Left cardiac atrium (tissue), 4 donors: ENCODE measurements at regions not wholly inside any gene's neighbourhood (a gene's known extent, or its start where the extent isn't known, plus 50 kb on each side); places are given as distances from the start of the nearest gene placed in this dataset.
"Not testable (repeated sequence)": the region's sequence is repeated elsewhere in the genome, so short reads cannot be mapped to it uniquely, and the experiment has no call there.

Experiments
- ATAC-seq, 2 donors: fragments of 200-7000 bp; cut with Tn5 transposase; one replicate each; pipeline ENCODE4 v1.9.1; 2020; ENCODE audit warnings: mild to moderate bottlenecking in 2 of 2, moderate library complexity in 2 of 2
- DNase-seq: peaks from one replicate; pipeline ENCODE4 v3.0.0-alpha.2; 2020
- intact Hi-C, 2 donors: fragments of 100-400 bp; cut with DNase I; formaldehyde crosslinking; loops; one replicate each; pipeline versions ENCODE4 v1.14.1 to v1.15.1; 2022 to 2023
- donor health status: DM: no; HTN: yes; CAD: no.
- donor health status: DM: no; HTN: yes; CAD: no; lungs with severe emphysema.
- donor health status: DM: yes; HTN: yes; CAD: no.
- donor health status: Dilated cardiomyopathy.

DNA sequence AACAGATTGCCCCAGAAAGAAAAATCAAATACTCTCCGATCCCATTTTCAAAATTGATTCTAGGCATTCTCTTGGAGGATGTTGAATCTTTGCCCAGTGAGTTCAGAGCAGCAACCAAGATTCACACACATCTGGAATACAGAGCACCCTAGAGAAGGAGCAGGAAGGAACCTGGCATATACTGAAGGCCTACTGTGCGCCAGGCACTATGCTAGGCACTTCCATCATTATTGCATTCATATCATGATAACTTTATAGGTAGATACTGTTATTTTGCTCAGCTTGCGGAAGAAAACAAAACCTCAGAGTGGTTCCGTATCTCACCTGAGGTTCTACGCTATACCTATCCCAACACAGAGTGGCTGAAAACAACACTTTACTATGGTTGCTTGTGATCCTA, 160.3 kb upstream of the SERTAD2 start:
- ATAC-seq (no peak), DNase-seq (no peak)
- intact Hi-C loops = no loop called here

DNA sequence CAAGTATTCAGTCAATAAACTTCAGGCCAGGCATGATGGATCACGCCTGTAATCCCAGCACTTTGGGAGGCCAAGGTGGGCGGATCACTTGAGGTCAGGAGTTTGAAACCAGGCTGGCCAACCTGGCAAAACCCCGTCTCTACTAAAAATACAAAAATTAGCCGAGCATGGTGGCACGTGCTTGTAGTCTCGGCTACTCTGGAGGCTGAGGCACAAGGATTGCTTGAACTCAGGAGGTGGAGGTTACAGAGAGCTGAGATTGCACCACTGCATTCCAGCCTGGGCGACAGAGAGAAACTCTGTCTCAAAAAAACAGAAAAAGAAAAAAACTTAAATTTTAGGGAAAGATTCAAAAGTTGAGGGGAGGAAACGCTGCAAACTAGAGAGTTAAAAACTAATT, 162.8 kb upstream of the SERTAD2 start:
- intact Hi-C loops, ATAC-seq, DNase-seq: not testable (repeated sequence)

DNA sequence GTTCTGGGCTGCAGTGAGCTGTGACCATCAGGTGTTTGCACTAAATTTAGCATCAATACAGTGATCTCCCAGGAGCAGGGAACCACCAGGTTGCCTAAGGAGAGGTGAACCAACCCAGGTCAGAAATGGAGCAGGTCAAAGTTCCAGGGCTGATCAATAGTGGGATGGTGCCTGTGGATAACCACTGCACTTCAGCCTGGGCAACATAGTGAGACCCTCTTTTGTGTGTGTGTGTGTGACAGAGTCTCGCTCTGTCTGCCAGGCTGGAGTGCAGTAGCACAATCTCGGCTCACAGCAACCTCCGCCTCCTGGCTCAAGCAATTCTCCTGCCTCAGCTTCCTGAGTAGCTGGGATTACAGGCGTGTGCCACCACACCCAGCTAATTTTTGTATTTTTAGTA, 163.7 kb upstream of the SERTAD2 start:
- ATAC-seq = no peak
- DNase-seq = no peak
- intact Hi-C loops = no loop called here

DNA sequence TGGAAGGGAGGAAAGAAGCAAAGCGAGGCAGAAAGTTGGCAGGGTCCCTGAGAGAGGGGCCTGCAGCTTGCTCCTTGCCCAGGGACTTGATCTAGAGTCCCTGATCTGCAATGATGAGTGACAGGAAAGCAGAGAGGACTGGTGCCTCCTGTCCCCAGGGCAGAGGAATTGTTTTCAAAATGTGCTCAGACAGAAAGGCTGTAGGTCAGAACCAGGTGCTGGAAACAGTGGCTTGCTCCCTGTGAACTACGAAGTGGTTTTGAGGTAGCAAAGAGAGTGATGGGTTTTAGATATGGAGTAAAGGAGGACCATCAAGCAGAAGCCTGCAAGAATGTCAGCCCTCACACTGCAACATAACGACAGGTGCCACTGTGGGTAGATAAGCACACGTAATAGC, 164.9 kb upstream of the SERTAD2 start:
- no peak for ATAC-seq
- intact Hi-C loops = no loop called here
- DNase-seq = no peak

DNA sequence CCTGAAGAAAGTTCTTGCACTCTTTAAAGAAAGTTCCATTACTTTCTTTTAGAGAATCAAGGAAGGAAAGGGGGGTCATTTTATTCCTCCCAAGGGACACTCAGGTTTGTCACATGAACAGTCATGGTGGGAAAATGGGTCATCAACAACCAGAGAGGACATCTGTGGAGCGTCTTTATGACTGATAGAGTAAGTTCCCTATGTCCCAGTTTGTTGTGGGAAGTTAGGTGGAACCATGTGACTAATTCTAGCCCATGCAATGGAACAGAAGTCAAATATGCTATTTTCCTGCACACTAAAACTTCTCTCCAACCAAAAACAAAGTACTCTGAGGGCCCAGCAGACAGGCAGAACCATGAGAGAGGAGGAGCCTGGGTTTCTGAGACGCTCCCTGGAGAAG, 165.6 kb upstream of the SERTAD2 start:
- intact Hi-C loops = no loop called here
- ATAC-seq (peak; percentile 40 to 74), DNase-seq (no peak)

DNA sequence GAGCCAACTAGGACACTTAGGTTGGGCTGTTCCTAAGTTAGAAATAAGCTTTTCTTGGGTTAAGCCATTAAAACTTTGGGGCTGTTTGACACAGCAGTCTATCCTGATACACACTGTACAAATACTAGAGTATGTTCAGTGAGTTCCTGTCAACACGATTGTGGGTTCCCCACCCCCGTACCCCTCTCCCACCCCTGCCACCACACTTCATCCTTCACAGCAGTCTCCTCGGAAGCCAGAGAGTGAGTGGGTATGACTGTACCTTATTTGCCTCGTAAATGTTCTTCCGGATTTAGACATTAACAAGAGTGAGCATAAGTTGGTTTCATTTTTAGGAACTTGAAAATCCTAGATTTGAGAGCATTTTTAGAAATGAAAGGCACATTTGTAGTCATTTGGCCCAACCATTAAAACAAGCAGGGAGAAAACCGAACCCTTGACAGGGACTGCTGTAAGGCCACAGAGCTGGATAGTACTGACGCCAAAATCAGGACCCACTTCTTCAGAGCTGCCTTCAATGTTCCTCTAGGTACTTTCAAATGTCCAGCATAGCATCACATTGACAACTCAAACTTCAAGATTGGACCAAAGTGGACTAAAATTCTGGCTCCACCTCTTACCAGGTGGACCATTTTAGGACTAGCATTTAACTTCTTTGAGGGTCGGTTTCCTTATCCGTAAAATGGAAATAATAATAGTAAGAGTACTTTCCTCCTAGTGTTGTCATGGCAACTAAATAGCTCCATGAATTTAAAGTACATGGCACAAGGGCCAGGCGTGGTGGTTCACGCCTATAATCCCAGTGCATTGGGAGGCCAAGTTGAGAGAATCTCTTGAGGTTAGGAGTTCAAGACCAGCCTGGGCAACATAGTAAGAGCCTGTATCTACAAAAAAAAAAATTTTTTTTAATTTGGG, 166.3 kb upstream of the SERTAD2 start:
- intact Hi-C loops = no loop called here
- DNase-seq (no peak), ATAC-seq (peak; percentile 18 to 41)

DNA sequence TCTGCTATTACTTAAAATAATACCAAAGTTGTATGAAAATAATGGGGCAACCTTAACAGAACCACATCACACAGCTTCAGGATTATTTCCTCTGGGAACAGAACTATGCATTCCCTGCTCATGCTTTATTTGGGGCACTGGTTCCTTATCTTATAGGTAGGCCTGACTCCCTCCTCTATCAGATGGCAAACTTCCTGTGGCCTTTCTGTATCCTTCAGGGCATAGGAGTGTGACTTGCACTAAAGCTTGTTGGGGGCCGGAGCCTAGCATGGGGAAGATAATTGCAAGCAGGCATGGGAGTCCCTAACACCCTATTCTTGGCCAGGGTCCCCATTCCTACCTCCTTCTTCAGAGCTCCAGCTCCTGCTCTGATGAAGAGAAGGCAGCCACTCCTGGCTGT, 167.2 kb upstream of the SERTAD2 start:
- DNase-seq = no peak
- no peak for ATAC-seq
- intact Hi-C loops = no loop called here

DNA sequence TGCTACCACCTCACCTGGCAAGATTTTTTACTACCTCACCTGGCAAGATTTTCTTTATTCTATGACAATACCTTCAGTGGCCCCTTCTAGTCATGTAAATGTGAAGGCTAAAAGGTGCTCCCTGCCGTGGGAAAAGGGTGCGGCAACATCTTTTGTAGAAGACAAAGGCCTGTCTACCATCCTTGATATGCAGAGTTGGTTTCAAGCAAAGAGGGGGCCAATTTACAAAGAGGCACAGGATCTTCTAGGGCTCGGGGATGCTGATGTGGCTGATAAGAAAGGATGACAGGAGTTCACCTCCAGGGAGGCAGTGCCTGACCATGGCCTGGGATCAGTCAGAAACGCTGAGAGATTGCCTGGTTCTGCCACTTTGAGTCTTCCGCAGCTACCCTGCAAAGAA, 165.4 kb upstream of the SLC1A4 start:
- ATAC-seq (no peak), DNase-seq (no peak)
- intact Hi-C loops = no loop called here

DNA sequence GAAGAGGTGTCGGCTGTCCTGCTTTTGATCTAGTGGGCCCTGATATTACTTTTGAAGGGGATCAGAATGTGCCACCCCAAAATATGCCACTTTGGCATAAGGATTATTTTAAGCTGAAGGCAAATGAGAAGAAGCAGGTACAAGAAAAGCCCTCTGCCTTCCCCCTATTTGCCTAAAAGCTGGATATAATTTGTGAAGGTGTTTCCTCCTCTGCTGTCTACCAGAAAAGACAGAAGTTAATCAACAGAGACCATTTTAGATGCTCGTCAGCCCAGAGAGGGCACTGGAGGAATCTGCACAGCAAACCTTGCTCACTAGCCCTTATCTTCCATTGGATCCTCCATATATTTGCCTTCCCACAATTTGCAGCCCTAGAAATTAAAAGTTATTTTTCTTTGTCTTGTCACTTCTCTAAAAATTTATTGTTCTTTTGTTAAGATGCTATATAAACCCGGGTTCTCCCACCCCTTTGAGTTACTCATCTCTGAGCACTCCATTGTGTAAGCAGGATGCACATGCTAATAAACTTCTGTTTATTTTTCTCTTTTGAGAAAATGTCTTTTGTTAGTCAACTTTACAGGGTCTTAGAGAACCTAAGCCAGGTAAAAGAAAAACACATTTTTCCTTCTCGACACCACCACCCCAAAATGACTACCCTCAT, 163.2 kb upstream of the SLC1A4 start:
- intact Hi-C loops = no loop called here
- DNase-seq (no peak), ATAC-seq (no peak)

DNA sequence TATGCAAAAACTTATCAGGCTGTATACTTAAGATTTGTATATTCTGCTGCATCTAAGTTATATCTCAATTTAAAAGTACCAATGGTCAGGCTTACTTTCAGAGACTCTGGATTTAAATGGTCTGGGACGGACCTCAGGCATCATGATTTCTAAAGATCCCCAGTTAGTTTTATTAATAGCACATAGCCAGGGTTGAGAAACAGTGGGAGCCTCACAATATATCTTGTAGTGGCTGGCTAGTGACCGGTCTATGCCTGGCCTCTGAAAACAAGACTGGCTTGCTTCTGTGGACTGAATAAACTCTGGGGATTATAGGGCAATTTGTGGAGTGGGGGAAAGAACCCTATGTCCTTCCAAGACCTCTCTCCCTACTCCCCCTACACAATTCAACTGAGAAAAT, 162.5 kb upstream of the SLC1A4 start:
- ATAC-seq (no peak), DNase-seq (no peak)
- intact Hi-C loops = no loop called here

DNA sequence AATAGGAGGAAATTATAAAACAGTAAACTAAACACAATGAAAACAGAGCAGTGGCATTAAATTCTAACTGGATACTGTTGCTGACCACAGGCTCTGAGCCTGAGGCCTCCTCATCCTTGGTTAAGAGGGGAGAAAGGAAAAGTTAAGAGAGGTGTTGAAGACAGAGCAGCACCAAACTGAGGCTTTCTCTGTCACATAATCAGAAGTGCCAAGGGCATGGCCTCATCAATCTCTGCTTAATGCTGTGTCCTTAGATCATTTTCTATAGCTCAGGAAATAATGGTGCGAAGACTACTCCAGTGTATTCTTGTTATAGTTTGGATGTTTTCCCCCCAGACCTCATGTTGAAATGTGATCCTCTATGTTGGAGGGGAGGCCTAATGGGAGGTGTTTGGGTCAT, 160.9 kb upstream of the SLC1A4 start:
- intact Hi-C loops = no loop called here
- ATAC-seq = no peak
- no peak for DNase-seq

DNA sequence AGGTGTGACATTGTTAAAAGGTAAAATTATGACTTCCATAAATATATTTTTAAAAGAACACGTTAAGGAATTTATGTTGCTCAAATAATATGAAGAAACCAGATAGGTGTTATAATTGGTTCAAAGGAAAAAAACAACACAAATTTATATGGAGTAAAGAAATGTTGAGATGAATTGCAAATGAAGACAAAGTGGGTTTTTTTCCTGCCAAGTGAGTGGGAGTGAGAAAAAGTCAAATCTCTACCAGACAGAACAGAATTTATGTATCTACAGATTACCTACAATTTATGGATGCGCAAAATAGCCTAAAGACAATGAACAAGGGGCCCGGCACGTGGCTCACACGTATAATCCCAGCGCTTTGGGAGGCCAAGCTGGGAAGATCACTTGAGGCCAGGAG, 159.7 kb upstream of the SLC1A4 start:
- intact Hi-C loops = no loop called here
- ATAC-seq (no peak), DNase-seq (no peak)

DNA sequence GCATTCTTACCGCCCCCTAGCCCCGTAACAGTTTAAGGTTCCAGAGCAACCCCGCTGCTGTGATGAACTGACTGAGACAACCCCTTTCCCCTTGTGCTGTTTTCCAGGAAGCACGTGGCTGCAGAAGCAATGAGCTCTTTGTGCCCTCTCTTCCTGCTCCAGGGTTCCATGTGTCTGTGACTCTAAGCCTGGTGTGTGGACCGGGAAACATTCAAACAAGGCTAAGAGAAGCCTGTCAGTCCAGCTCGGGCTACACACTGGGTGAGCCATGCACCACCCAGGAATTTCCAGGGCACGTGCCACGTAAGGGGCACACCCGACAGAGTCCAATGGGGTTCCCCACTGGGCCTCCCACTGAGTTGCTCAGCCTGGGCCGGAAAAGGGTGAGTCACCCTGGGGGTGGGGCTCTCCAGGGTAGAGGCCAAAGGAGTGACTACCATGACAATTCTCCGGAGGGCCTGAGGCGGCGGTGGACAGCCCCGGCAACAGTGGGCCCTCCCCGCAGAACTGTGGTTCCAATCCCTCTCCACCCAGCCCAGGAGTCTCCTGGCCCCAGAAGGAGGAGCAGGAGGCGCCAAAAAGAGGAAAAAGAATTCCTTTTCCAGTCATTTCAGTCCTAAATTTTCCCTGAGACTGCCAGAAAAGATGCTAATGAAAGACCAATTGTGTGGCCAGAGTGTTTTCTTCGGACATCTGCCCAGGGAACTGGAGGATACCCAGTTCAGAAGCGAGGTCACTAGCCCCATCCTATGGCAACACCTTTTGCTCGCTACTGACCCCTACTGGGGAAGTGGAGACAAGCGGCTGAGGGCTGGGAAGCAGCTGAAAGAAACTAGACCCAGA, 157.8 kb upstream of the SLC1A4 start:
- intact Hi-C loops = loop anchor here in 1 of 2 donors (5.0 kb wide), 1 partner anchor 79 kb away; no protein-coding TSS in a partner anchor
- peak; percentile 90 to 97 for ATAC-seq

DNA sequence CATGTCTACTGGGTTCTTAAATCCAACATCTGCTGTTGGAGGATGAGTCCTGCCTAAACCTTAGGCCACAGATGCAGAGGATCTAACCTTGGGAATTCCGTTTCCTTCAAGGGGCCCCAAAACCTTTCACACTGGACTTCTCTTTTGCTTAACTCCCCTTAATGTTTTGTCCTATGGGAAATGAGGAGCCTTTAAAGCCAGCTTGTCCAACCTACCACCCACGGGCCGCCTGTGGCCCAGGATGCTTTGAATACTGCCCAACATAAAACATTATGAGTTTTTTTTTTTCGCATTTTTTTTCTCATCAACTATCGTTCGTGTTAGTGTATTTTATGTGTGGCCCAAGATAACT, 157.2 kb upstream of the SLC1A4 start:
- intact Hi-C loops = loop anchor here in 1 of 2 donors (5.0 kb wide), 1 partner anchor 80 kb away; no protein-coding TSS in a partner anchor
- ATAC-seq = no peak
- no peak for DNase-seq

More for the DNA sequence above, 157.8 kb upstream of the SLC1A4 start:
- peak; percentile 94 for DNase-seq

DNA sequence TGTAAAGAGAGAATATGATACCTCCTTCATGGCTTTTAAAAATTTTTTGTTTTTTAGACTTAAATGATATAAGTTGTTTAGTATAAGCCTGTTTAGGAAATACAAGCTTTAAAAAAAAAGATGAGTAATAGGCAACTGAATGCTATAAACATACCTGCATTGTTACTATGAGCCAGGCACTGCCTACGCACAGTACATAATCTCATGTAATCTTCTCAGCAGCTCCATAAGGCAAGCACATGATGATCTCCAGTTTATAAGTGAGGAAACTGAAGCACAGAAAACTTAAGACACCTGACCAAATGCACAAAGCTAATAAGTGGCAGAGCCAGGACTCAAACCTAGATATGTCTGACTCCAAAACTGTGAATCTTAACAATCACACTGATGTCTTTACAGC, 156.3 kb upstream of the SLC1A4 start:
- ATAC-seq (no peak), DNase-seq (no peak)
- intact Hi-C loops = loop anchor here in 1 of 2 donors (5.0 kb wide), 1 partner anchor 81 kb away; no protein-coding TSS in a partner anchor

DNA sequence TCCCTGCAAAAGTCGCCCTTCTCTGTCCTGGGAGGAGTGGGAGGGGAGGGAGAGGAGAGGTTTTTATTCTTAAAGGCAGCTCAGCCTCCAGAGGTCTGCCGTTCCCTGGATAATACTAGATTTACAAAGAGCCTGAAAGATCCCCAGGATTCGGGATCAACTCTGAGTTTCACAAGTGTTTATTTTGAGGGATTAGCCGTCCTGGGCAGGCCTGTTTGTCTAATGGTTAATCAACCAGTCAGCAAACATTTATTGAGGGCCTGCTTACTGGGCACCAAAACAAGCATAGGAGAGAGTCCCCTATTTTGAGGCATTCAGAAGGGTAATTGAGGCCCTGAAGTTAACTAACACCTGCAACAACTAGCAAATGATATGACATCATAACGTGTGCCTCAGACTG, 152.6 kb upstream of the SLC1A4 start:
- no peak for DNase-seq
- intact Hi-C loops = no loop called here
- ATAC-seq = no peak

DNA sequence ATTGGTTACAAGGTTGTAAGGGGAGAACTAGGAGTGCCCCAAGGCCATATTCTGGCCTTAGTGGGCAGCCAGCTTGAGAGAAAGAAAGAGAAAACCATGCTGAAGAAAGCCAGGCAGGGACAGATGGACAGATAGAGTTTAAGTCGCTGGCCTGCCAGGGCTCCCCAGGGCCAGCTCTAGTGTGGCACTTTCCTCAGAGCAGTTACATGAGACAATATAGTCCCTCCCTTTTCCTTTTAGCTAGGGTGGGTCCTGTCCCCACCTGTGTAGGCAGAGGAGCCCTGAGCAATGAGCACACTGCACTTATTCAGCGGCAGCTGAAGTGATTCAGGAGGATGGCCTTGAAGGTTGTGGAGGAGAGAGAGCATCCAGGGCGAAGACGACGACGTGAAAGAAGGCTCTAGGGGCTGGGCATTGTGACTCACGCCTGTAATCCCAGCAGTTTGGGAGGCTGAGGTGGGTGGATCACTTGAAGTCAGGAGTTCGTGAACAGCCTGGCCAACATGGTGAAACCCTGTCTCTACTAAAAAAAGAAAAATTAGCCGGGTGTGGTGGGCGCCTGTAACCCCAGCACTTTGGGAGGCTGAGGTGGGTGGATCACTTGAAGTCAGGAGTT, 152.0 kb upstream of the SLC1A4 start:
- ATAC-seq (no peak), DNase-seq (no peak)
- intact Hi-C loops = no loop called here

DNA sequence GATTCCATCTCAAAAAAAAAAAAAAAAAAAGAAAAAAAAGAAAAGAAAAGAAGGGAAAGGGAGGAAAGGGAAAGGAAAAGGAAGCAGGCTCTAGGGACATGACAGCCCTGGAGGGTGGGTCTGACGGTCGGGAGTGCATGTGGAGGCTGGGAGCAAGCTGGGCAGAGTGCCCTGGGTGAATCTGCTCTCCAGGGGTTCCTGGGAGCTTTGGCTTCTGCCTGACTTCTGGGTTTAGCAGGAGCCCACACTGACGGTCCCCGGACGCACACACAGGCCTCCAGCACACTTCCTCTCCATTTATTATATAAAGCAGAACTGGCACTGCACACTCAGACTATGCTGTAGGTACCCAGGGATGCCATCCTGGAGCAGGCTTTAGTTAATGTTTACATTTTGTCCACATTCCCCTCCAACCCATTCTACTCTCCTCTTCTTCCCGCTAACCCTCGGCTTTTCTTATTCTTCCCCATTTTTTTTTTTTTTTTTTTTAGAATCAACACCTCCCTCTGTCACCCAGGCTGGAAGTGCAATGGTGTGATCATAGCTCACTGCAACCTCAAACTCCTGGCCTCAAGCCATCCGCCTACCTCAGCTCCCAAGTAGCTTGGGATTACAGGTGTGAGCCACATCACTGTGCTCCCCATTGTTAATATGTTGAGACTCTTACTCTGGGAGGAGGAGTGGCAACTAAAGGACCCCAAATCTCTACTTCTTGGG, 151.1 kb upstream of the SLC1A4 start:
- DNase-seq = peak; percentile 33
- intact Hi-C loops = no loop called here
- ATAC-seq = peak; percentile 48 to 61

DNA sequence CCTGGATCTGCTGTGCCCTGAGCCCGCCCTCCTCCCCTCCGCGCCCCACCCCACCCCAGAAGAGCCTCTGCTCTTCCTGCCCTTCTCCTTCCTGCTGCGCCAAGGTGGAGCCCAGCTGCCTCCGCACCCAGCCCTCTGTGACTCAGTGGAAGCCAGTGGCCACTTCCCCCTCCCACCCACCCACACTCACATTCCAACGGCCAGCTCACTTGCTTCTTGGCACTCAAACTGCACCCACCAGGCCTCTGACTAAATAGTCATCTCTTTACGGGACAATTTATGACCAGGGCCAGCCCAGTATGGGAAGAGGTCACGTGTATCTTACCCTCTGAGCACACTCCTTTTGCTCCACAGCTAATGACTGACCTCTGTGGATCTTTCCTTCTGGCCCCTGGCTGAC, 150.4 kb upstream of the SLC1A4 start:
- ATAC-seq (peak in 1 of 2 donors; percentile 55), DNase-seq (peak; percentile 31)
- intact Hi-C loops = no loop called here
